CD1c-positive myeloid dendritic cell (primary cell): ENCODE measurements at regions not wholly inside any gene's neighbourhood (a gene's known extent, or its start where the extent isn't known, plus 50 kb on each side); places are given as distances from the start of the nearest gene placed in this dataset.
"Not testable (repeated sequence)": the region's sequence is repeated elsewhere in the genome, so short reads cannot be mapped to it uniquely, and the experiment has no call there.

ENCODE experiments used
- DNase-seq: peaks from one replicate; pipeline ENCODE4 v3.0.0-alpha.2; 2016; ENCODE audit errors: extremely low spot score

- DNase-seq = no peak
Observed at GRCh38 chr16:60271781-60272180, 1537.7 kb upstream of the GOT2 start.

GRCh38 chr16:60271025-60271771, 1537.1 kb upstream of the GOT2 start:
- no peak for DNase-seq

DNA sequence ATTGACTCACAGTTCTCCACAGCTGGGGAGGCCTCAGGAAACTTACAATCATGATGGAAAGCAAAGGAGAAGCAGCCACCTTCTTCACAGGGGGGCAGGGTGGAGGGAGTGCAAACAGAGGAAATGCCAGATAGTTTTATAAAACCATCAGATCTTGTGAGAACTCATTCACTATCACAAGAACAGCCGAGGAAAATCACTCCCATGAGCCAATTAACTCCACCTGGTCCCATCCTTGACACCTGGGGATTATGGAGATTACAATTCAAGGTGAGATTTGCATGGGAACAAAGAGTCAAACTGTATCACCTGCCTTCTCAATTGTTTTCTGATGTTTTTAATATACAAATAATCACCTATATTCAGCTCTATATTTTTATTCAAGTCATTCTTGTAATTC, 1527.3 kb upstream of the GOT2 start:
- no peak for DNase-seq

DNA sequence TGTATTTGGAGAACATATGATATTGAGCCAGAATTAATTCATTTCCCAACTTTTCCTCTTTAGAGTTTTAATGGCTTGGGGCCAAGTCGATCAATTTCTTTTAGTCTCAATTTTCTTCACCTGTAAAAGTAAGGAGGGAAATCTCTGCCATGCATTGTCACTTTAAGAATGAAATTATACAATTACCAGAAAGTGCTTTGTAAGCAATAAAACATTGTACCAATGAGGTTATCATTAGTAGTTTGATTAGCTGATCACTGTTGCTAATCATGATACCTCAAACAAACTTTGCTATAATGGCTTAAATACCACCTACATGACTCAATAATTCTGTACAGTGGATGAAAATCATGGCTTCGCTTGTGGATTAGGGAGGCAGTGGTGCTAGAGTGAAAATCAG, 1525.8 kb upstream of the GOT2 start:
- DNase-seq = no peak

GRCh38 chr16:60246086-60246485, 1512.0 kb upstream of the GOT2 start:
- no peak for DNase-seq

- no peak for DNase-seq
Observed at GRCh38 chr16:60241671-60242070, 1507.6 kb upstream of the GOT2 start.

DNA sequence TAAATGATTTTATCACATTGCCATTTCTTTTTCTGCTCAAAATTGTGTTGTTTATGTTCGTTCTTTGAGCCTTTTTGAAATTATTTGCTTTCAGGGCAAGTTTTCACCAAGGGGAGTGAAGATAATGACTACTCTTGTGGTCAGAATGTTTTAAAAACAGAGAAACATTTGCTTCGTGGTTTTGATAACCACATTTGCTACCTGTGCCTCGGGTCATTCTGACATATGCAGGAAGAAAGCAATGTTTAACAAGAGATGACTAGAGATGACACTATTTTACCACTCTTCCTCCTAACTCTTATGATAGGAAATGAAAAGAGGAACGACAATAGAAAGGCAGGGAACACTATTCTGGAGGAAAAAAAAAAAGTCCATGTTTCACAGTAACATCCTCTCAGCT, 1496.5 kb upstream of the GOT2 start:
- no peak for DNase-seq

GRCh38 chr16:60225541-60225940, 1491.4 kb upstream of the GOT2 start:
- DNase-seq = no peak

- DNase-seq = no peak
Observed at GRCh38 chr16:60217787-60218186, 1483.7 kb upstream of the GOT2 start.

GRCh38 chr16:60214311-60214710, 1480.2 kb upstream of the GOT2 start:
- no peak for DNase-seq

DNA sequence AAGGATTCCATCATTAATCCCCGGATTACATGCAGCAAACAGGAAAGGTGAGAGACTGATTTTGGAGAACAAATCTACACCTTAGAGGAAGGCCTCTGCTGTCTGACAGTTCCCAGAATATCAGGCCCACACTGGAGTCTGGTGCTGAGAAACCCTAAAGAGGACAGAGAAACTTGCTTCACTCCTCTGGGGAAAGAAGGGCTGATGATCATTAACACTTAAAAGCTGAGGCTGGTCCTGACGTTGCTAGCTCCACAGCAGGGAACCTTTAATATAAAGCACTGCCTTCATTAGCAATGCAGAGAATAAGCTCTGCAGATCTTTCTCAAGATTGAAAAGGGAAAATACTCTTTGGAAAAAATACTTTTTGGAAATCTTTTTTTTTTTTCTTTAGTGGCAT, 1472.4 kb upstream of the GOT2 start:
- DNase-seq = no peak

DNA sequence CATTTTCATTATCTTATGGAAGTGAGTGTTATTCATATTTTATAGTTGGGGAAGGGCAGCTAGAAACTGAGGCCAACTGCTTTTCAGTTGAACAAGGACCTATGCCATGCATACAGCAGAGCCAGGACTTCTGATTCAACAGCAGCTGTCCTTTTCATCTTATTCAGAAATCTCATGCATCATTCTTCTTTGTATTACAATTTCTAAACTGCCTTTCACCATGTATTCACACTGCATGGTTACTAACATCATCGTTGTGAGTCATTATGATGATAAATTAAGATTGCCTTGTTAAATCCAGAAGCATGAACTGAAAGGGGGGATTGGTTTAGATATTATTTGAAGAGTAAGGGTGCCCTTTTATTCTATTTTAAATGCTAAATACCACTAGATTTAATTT, 1470.1 kb upstream of the GOT2 start:
- DNase-seq = no peak

DNA sequence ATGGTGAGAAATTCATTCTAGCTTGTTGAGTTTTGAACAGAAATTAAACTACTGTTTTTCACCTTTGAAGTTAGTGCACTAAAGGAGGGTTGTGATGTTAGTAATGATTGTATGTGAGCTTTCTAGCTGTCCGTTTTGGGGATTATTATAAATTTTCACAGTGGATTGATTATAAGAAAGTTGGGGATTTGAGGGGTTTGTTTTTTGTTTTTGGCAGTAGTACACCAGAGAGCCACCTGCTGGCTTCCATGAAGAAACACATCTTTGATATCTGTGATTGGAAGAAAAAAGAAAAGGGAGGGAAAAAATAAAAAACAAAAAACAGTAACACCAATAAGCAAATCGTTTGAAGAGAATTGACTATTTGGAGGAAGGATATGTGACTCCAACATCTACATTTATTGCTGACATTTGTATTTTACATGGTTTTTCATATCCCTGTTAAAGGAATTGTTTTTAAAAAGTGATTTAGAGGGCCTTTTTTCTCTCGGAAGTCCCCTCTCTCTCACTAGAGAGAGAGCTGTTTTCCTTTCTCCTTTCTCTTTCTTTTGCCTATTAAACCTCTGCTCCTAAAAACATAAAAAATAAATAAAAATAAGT, 1469.5 kb upstream of the GOT2 start:
- DNase-seq = no peak

GRCh38 chr16:60200729-60201128, 1466.6 kb upstream of the GOT2 start:
- DNase-seq = not testable (repeated sequence)

DNA sequence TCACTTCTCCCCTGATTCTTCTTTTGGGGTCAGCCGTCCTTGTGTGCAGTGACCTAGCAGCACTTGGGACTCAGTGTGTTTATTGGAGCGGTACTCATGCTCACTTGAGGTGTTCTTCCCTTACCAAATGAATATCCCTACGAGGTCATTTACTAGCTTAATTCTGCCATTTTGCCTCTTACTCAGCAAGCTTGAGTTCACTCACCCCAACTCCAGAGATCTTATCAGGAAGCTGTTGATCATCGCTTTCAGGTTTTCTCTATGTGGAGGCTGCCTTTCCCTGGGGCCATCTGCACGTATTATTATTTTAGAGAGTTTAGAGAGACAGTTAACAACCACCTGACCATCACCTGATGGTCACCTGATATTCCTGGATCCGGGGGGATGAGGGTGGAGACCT, 1466.0 kb upstream of the GOT2 start:
- no peak for DNase-seq

GRCh38 chr16:60199150-60199549, 1465.0 kb upstream of the GOT2 start:
- no peak for DNase-seq

DNA sequence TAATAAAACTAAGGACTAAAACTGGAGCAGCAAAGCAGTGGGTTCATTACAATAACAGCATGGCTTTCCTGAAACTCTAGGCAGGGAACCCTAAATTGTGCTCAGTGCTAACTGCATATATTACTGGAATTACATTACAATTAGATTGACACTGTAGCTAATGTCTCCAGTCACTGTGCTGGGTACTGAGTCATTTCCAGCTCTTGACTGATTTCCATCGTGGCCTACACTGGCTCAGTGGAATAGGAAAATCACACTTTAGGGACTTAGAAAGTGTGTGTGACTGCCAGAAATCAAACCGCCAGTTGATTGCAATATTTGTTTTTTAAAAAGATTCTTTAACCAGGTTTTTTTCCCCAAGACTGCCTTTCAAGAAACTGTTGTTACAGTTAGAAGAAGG, 1447.4 kb upstream of the GOT2 start:
- no peak for DNase-seq

DNA sequence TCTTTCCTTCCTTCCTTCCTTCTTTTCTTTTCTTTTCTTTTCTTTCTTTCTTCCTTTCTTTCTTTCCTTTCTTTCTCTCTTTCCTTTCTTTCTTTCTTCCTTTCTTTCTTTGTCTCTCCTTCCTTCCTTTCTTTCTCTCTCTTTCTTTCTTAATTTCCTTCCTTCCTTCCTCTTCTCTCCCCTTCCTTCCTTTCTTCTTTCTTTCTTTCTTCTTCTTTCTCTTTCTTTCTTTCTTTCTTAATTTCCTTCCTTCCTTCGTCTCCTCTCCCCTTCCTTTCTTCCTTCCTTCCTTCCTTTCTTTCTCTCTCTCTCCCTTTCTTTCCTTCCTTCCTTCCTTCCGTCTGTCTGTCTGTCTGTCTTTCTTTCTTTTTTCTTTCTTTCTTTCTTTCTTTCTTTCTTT, 1446.5 kb upstream of the GOT2 start:
- DNase-seq = no peak

- DNase-seq = no peak
Observed at GRCh38 chr16:60170196-60170595, 1436.1 kb upstream of the GOT2 start.

- no peak for DNase-seq
Observed at GRCh38 chr16:60166111-60166510, 1432.0 kb upstream of the GOT2 start.

DNA sequence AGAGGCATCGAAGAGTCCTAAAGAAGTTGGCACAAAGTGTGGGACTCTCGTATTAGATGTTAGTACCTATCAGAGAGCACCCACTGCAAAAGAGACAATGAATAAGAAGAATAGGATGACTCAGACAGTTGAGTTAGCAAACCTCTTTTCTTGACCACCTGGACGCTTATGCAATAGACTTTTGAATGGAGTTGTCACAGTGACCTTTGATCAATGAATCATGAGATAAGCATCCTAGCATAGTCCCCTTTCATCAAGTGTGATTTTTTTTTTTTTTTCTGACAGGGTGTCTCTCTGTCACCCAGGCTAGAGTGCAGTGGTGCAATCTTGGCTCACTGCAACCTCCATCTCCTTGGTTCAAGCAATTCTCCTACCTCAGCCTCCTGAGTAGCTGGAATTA, 1417.9 kb upstream of the GOT2 start:
- no peak for DNase-seq

- no peak for DNase-seq
Observed at GRCh38 chr16:60150907-60151306, 1416.8 kb upstream of the GOT2 start.

DNA sequence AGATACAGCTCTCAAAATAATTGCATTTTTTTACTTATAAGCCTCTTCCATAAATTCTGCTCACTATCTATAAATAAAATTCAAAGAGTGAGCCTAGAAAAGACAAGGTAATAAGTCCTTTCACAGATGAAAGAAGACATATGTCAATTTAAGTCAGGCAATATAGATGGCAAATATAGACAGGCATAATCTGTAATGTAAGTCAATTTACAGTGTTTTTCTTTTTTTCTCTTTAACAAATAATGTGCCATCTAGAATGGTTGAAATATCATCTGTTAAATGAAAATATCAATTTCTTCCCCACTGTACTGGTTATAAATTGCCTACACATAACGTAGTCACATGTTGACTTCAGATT, 1409.2 kb upstream of the GOT2 start:
- no peak for DNase-seq
